Endothelial cell of umbilical vein (primary cell): ENCODE measurements at regions not wholly inside any gene's neighbourhood (a gene's known extent, or its start where the extent isn't known, plus 50 kb on each side); places are given as distances from the start of the nearest gene placed in this dataset.
"Not testable (repeated sequence)": the region's sequence is repeated elsewhere in the genome, so short reads cannot be mapped to it uniquely, and the experiment has no call there.

Experiments
- BruUV-seq: library from RNA; stranded (reverse); fragments of 400-500 nt; replicated peaks from 2 replicates; lab custom pipeline; 2021; lab: Mats Ljungman, UMichigan
- CTCF ChIA-PET: fragments of 300-600, 350-600 bp; sonication (Branson Sonifier 250); formaldehyde crosslinking; loops from one replicate; lab custom pipeline; 2021; ENCODE audit warnings: antibody characterized with exemption, inconsistent platforms; lab: Charles Lee
- POLR2A ChIA-PET: fragments of 300-600, 350-600 bp; sonication (Branson Sonifier 250); formaldehyde crosslinking; loops from one replicate; lab custom pipeline; 2021; ENCODE audit warnings: antibody characterized with exemption, inconsistent platforms; lab: Charles Lee
- DNase-seq: peaks from one replicate; pipeline ENCODE4 v3.0.0-alpha.2; 2011; ENCODE audit warnings: low read depth, low spot score
- FAIRE-seq: peaks from 2 replicates; lab custom pipeline; 2011; peaks lifted over from hg19 to GRCh38; lab: Jason Lieb, UNC
- H2AFZ ChIP-seq: 2 replicates; pipeline ENCODE4 v1.6.0; 2012; ENCODE audit warnings: low read depth, low read length, control low read depth, inconsistent platforms
- H3K27ac ChIP-seq: 2 replicates; pipeline ENCODE4 v1.5.1; 2011; ENCODE audit warnings: low read depth, mild to moderate bottlenecking, control low read depth, low read length, moderate library complexity; ENCODE audit not compliant: insufficient read depth
- H3K27me3 ChIP-seq, 2 experiments: 2 replicates each; pipeline versions ENCODE4 v1.6.0 to v1.6.1; 2011; ENCODE audit warnings: low read length in 2 of 2, mixed read lengths in 1 of 2; ENCODE audit not compliant: control insufficient read depth in 2 of 2, insufficient read depth in 2 of 2
- H3K36me3 ChIP-seq, 2 experiments: 2 replicates in 1 of 2; 3 replicates in 1 of 2; pipeline ENCODE4 v1.5.1; 2011; ENCODE audit warnings: low read length in 2 of 2, mild to moderate bottlenecking in 1 of 2, moderate library complexity in 1 of 2; ENCODE audit not compliant: control insufficient read depth in 2 of 2, insufficient read depth in 2 of 2; ENCODE audit errors: extremely low read depth in 1 of 2
- H3K4me1 ChIP-seq: 3 replicates; pipeline ENCODE4 v1.5.1; 2011; ENCODE audit warnings: mild to moderate bottlenecking, low read length; ENCODE audit not compliant: control insufficient read depth, insufficient read depth; ENCODE audit errors: extremely low read depth
- H3K4me2 ChIP-seq: 2 replicates; pipeline ENCODE4 v1.6.1; 2011; ENCODE audit warnings: low read length, control low read depth, mixed read lengths; ENCODE audit not compliant: insufficient read depth
- H3K4me3 ChIP-seq, 3 experiments: fragments of 200-600 bp in 1 of 3; sonication (generic), shearing (Covaris generic) in 1 of 3; replicated peaks in 1 of 3; 2 replicates each; pipeline ENCODE4 v1.5.1; 2011 to 2016; ENCODE audit warnings: control low read depth in 3 of 3, low read length in 3 of 3, mild to moderate bottlenecking in 2 of 3, inconsistent platforms in 1 of 3, low read depth in 1 of 3, moderate library complexity in 1 of 3; ENCODE audit not compliant: insufficient read depth in 1 of 3
- H3K79me2 ChIP-seq: 2 replicates; pipeline ENCODE4 v1.6.0; 2012; ENCODE audit warnings: low read length, inconsistent platforms; ENCODE audit not compliant: control insufficient read depth, insufficient read depth
- H3K9ac ChIP-seq: replicated peaks from 2 replicates; pipeline ENCODE3; 2011; ENCODE audit warnings: low read length, control low read depth; ENCODE audit not compliant: insufficient read depth; ENCODE audit errors: extremely low read depth
- H3K9me1 ChIP-seq: replicated peaks from 3 replicates; pipeline ENCODE4 v1.6.0; 2011; ENCODE audit warnings: mild to moderate bottlenecking, low read length; ENCODE audit not compliant: control insufficient read depth, insufficient read depth; ENCODE audit errors: extremely low read depth
- H3K9me3 ChIP-seq: replicated peaks from 2 replicates; pipeline ENCODE4 v1.5.1; 2012; ENCODE audit warnings: low read length, inconsistent platforms; ENCODE audit not compliant: control insufficient read depth, insufficient read depth
- H4K20me1 ChIP-seq: replicated peaks from 2 replicates; pipeline ENCODE3; 2011; ENCODE audit warnings: mild to moderate bottlenecking, low read length; ENCODE audit not compliant: control insufficient read depth, insufficient read depth; ENCODE audit errors: extremely low read depth
- EZH2 ChIP-seq: IDR thresholded peaks from 2 replicates; pipeline ENCODE4 v1.6.1; 2012; ENCODE audit warnings: borderline replicate concordance, low read depth, mild to moderate bottlenecking, moderate library complexity, low read length, inconsistent platforms; ENCODE audit not compliant: severe bottlenecking
- GATA2 ChIP-seq: IDR thresholded peaks from 2 replicates; pipeline ENCODE4 v1.7.0; 2011; ENCODE audit warnings: low read depth, mild to moderate bottlenecking, moderate library complexity, mixed read lengths, low read length; ENCODE audit not compliant: insufficient read length, insufficient read depth
- POLR2AphosphoS5 ChIP-seq: IDR thresholded peaks from 2 replicates; pipeline ENCODE4 v1.6.1; 2012; ENCODE audit warnings: low read depth, mild to moderate bottlenecking, control low read depth, low read length, moderate library complexity; ENCODE audit not compliant: insufficient read depth
- dilution Hi-C: fragments of 300-500 bp; cut with MboI; formaldehyde crosslinking; loops from one replicate; pipeline ENCODE4 v1.15.0; 2019; ENCODE audit warnings: low sequenced_read_pairs; ENCODE audit not compliant: extremely low pct_ligation_motif_present
- intact Hi-C: fragments of 100-400 bp; cut with micrococcal nuclease; formaldehyde crosslinking; loops from one replicate; pipeline ENCODE4 v1.10.0; 2022

DNA sequence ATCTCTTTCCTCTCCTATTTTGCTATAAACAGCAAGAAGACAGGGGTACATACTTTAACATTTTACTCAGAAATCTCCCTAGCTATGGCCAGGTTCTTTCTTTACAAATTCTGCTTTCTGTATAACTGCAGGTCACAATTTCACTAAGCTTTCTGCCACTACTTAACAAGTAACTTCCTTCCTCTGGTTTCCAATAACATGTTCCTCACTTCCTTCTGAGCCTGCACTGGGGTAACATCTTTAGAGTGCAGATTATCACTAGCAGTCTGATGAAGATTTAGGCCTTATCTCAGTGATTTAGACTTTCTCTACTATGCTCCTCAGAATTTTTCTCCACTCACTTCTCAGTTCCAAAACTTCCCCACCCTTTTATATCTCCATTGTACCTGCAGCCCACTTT is 1930.5 kb upstream of the AGA start:
- TF ChIP-seq POLR2AphosphoS5 (no peak), EZH2 (no peak), GATA2 (no peak)
- dilution Hi-C loops: no loop called here
- no peak overlapping the region for H3K4me3 ChIP-seq
- POLR2A ChIA-PET: no interaction called here
- H3K9me3 ChIP-seq: peaks cover 4% of the 10 kb centered on the region
- FAIRE-seq (no peak), DNase-seq (no peak)
- no peaks in the 10 kb centered on the region for H3K79me2 ChIP-seq
- CTCF ChIA-PET: no interaction called here
- H3K9ac ChIP-seq: no peak overlapping the region
- no peaks in the 10 kb centered on the region for H3K36me3 ChIP-seq
- no peaks in the 10 kb centered on the region for H3K27me3 ChIP-seq
- H2AFZ ChIP-seq: no peak overlapping the region
- H3K4me1 ChIP-seq: no peaks in the 10 kb centered on the region
- no peaks in the 10 kb centered on the region for H3K9me1 ChIP-seq
- BruUV-seq: no TSS peak
- no peak overlapping the region for H3K27ac ChIP-seq
- no peaks in the 10 kb centered on the region for H4K20me1 ChIP-seq
- intact Hi-C loops: no loop called here
- no peak overlapping the region for H3K4me2 ChIP-seq

DNA sequence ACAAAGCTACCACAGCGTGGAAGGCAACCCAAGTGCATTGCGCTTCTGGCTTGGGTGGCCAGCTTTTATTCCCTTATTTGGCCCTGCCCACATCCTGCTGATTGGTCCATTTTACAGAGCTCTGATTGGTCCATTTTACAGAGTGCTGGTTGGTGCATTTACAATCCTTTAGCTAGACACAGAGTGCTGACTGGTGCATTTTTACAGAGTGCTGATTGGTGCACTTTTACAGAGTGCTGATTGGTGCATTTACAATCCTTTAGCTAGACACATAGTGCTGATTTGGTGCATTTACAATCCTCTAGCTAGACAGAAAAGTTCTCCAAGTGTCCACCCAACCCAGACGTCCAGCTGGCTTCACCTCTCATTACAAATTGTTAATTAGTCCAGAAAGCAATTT is 1936.6 kb upstream of the AGA start:
- intact Hi-C loops, H2AFZ ChIP-seq, H3K79me2 ChIP-seq, H3K9ac ChIP-seq, BruUV-seq, H3K9me1 ChIP-seq, FAIRE-seq, H3K27ac ChIP-seq, H3K36me3 ChIP-seq, H3K27me3 ChIP-seq, H3K4me2 ChIP-seq, H4K20me1 ChIP-seq, dilution Hi-C loops, H3K9me3 ChIP-seq, CTCF ChIA-PET, H3K4me1 ChIP-seq, H3K4me3 ChIP-seq, DNase-seq, POLR2A ChIA-PET: not testable (repeated sequence)
